Lower leg skin (tissue), 3 donors: ENCODE measurements at regions not wholly inside any gene's neighbourhood (a gene's known extent, or its start where the extent isn't known, plus 50 kb on each side); places are given as distances from the start of the nearest gene placed in this dataset.

Experiments used
- CTCF ChIP-seq, 3 donors: fragments of 450-650 bp; IDR thresholded peaks; one replicate each; pipeline ENCODE4 v1.5.1; 2016; ENCODE audit warnings: antibody characterized with exemption in 3 of 3, mild to moderate bottlenecking in 3 of 3, moderate library complexity in 2 of 3
- POLR2A ChIP-seq, 2 donors: fragments of 450-650 bp; IDR thresholded peaks; one replicate each; pipeline ENCODE4 v1.6.1; 2016 to 2017; ENCODE audit warnings: antibody characterized with exemption in 2 of 2, mild to moderate bottlenecking in 1 of 2, moderate library complexity in 1 of 2

GRCh38 chr9:25224996-25225395 is 453.2 kb downstream of the TUSC1 start:
- TF ChIP-seq CTCF (IDR thresholded peaks at IDR 0.05) (no peak), POLR2A (IDR thresholded peaks at IDR 0.05) (no peak)
